T-helper 17 cell (primary cell): ENCODE measurements at regions not wholly inside any gene's neighbourhood (a gene's known extent, or its start where the extent isn't known, plus 50 kb on each side); places are given as distances from the start of the nearest gene placed in this dataset.
"Not testable (repeated sequence)": the region's sequence is repeated elsewhere in the genome, so short reads cannot be mapped to it uniquely, and the experiment has no call there.

Experiments
- ATAC-seq: fragments of 150-1000 bp; cut with Tn5 transposase; 2 replicates; pipeline ENCODE4 v1.10.0; 2021; ENCODE audit warnings: mild to moderate bottlenecking, moderate library complexity
- DNase-seq, 3 donors: peaks; one replicate each; pipeline versions ENCODE4 v3.0.0 to v3.0.0-alpha.2; 2020 to 2021
- H3K9me3 ChIP-seq: one replicate; pipeline ENCODE4 v1.7.0; 2013; ENCODE audit warnings: low read length, mild to moderate bottlenecking; ENCODE audit not compliant: control insufficient read depth, poor library complexity, severe bottlenecking
- H3K27ac Mint-ChIP-seq: one replicate; pipeline ENCODE4 v1.8.0; 2022; ENCODE audit warnings: mild to moderate bottlenecking, moderate library complexity, mixed read lengths
- H3K27me3 Mint-ChIP-seq: one replicate; pipeline ENCODE4 v1.8.0; 2022; ENCODE audit warnings: mixed read lengths
- H3K36me3 Mint-ChIP-seq: one replicate; pipeline ENCODE4 v1.8.0; 2022; ENCODE audit warnings: low read depth, mixed read lengths
- H3K4me1 Mint-ChIP-seq: one replicate; pipeline ENCODE4 v1.8.0; 2022; ENCODE audit warnings: mild to moderate bottlenecking, mixed read lengths
- H3K4me3 Mint-ChIP-seq: one replicate; pipeline ENCODE4 v1.8.0; 2022; ENCODE audit warnings: mild to moderate bottlenecking, moderate library complexity, mixed read lengths

DNA sequence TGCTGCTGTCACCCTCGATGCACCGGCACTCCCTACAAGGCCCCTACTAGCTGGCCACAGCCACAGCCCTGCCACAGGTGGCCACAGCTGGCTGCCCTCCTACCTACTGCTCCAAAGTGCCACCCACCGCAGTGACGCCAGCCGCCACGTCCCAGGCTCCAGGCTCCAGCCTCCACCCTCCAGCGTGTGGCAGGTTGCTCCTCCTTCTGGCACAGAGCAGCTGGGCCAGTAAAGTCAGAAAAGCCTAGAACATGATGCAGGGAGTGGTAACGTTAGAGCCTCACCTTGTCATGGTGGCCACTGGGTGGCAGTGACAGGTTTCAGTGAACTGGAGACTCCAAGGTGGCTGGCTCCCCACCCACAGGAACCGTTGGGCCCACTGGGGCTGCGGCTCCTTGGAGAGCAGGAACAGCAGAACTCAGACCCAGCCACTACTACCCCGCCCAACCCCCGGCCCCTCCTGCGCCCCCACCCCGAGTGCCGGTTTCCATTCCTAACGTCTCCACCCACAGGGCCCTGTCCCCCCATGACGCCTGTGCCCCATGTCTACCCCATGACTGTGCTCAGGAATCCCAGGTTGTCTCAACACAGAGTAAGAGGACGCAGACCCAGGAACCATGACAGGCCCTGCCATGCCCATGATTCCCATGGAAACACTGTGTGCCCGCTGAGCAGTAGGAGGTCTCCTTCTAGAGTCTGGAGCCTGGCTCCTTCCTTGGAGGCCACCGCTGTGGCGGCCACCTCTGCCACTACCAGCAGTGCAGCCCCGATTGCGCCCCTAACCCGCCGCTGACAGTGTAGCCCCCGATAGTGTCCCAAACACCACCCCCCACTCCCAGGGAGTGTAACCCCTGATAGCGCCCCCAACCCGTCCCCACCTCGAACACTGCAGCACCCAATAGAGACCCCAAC, 52.3 kb upstream of the ZNF33B start:
- no peak for ATAC-seq
- H3K9me3 ChIP-seq: no peaks in the 10 kb centered on the region
- no peak overlapping the region for H3K4me3 Mint-ChIP-seq
- peaks cover 2% of the 10 kb centered on the region for H3K4me1 Mint-ChIP-seq
- peaks cover 6% of the 10 kb centered on the region for H3K27me3 Mint-ChIP-seq
- DNase-seq: no peak
- no peaks in the 10 kb centered on the region for H3K36me3 Mint-ChIP-seq
- no peak overlapping the region for H3K27ac Mint-ChIP-seq

DNA sequence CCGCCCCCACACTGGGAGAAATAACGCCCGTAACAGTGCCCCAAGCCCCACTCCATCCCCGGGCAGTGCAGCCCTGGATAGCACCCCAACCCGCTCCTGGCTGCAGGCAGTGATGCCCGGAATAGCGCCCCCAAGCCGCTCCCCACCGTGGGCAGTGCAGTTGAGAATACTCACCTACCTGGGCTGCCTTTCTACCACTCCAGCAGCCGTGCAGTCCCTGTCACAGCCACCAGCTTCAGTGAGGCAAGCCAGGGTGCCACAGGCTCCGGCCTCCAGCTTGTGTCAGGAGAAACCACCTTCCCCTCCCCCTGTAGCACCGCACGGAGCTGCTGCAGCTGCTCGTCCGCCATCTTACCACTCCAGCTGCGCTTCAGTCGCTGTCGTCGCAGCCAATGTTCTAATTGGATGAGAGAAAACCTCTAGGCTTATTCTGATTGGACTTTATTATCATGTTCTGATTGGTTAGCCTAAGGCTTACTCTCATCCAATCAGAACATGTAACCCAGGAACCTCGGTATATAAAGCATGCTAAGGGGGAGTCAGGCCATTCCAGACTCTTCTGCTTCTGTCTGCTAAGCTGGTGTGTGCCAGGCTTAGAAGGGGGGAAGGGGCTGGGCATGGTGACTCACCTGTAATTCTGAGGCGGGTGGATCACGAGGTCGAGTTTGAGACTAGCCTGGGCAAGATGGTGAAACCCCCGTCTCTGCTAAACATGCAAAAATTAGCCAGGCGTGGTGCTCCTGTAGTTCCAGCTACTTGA, 53.2 kb upstream of the ZNF33B start:
- Mint-ChIP-seq H3K27me3 (peaks cover 6% of the 10 kb centered on the region), H3K4me1 (peaks cover 2% of the 10 kb centered on the region), H3K4me3 (no peak overlapping the region), H3K27ac (peak overlapping the region; percentile 6), H3K36me3 (no peaks in the 10 kb centered on the region)
- ATAC-seq (no peak), DNase-seq (no peak)
- no peaks in the 10 kb centered on the region for H3K9me3 ChIP-seq

DNA sequence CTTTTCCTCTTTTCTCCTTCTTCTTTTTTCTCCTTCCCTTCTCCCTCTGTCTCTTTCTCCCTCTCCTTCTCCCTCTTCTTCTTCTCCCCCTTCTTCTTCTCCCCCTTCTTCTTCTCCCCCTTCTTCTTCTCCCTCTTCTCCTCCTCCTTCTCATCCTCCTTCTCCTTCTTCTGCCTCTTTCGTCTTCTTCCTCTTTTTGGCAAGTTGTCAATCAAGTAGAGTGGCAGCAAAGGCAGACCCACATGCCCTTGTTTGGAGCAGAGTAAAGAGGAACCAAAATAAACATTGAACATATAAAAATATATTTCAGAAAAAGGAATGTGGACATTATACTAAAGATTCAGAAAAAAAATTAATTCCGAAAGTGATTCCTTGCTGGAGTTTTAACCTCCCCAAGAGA, 59.6 kb upstream of the ZNF33B start:
- H3K36me3 Mint-ChIP-seq: no peaks in the 10 kb centered on the region
- no peak overlapping the region for H3K27ac Mint-ChIP-seq
- no peak overlapping the region for H3K4me3 Mint-ChIP-seq
- peaks cover 25% of the 10 kb centered on the region for H3K27me3 Mint-ChIP-seq
- ATAC-seq (no peak), DNase-seq (no peak)
- no peaks in the 10 kb centered on the region for H3K9me3 ChIP-seq
- no peaks in the 10 kb centered on the region for H3K4me1 Mint-ChIP-seq

DNA sequence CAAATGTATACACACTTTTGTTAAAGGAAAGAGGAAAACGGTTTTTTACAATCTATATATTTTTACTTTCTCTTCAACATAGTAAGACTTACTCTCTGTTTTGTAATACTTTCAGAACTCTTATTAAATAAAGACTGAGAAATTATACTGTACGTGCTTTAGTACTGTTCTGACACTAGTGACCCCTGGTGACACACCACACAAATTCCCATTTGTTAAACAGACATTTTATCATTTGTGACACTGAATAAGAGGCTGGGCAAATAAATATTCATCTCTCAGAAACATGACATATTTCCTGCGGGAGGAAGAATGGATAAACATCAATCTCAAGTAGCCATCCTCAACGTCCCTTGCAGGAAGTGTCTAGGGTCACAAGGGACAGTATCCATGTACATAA, 68.9 kb upstream of the ZNF33B start:
- H3K9me3 ChIP-seq: no peaks in the 10 kb centered on the region
- DNase-seq: no peak
- ATAC-seq: no peak
- Mint-ChIP-seq H3K36me3 (no peaks in the 10 kb centered on the region), H3K4me1 (no peaks in the 10 kb centered on the region), H3K4me3 (no peak overlapping the region), H3K27ac (no peak overlapping the region), H3K27me3 (peaks cover 58% of the 10 kb centered on the region)

DNA sequence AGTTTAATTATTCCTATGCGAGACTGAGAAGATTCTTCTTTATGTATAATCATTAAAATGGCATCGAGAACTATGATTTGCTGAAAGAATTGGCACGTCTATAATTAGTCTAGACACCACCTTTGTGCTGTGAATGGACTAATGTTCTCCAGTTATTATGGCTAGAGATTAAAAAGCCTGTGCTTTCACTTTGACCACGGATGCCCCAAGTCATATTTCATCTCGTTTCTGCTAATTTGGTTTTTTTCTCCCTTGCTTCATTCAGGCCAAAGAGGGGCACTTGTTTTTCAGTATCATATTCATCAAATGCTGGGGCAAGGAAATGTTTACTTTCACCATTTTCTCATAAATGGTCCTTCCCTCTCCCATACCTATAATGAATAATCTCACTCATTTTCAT, 63.3 kb upstream of the BMS1 start:
- not testable (repeated sequence) for DNase-seq, H3K4me1 Mint-ChIP-seq, H3K4me3 Mint-ChIP-seq, H3K36me3 Mint-ChIP-seq, H3K9me3 ChIP-seq, H3K27ac Mint-ChIP-seq, ATAC-seq
- H3K27me3 Mint-ChIP-seq: peaks cover 40% of the 10 kb centered on the region

DNA sequence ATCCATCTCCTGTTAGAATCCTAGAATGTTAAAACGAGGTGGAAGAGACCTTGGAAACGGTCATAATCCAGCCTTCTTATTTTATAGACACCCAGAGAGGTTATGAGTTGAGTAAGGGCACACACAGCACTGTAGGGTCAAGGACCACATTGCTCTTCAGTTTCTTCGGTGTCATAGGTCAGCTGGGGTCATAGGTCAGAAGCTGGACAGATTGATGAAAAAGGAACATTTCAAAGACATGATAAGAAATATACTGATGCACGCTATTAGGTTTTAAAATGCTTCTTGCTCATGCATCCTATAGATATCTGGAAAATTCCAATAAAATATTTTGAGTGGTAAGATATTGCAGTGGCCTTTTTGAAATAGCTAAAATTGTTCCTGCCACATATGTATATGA, 60.0 kb upstream of the BMS1 start:
- peaks cover 40% of the 10 kb centered on the region for H3K27me3 Mint-ChIP-seq
- H3K27ac Mint-ChIP-seq: no peak overlapping the region
- H3K36me3 Mint-ChIP-seq: peaks cover 3% of the 10 kb centered on the region
- peaks cover 2% of the 10 kb centered on the region for H3K4me1 Mint-ChIP-seq
- no peak overlapping the region for H3K4me3 Mint-ChIP-seq
- ATAC-seq: no peak
- DNase-seq: no peak
- no peaks in the 10 kb centered on the region for H3K9me3 ChIP-seq

DNA sequence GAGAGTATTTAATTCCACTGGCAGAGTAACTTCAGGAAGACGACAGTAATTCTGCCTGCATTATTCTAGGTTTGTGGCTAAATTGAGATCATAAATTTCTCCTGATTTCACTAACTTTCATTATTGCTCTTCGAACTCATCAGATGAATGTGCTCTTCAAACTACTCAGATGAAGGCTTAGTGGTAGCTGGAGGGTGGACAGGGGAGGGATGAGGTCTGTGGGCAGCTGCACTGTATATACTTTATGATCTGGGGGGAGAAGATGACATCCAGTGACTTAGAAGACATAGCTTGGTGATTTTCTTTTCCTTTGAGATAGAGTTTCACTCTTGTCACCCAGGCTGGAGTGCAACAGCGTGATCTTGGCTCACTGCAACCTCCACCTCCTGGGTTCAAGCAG, 59.0 kb upstream of the BMS1 start:
- peak overlapping the region; percentile 9 for H3K4me3 Mint-ChIP-seq
- not testable (repeated sequence) for H3K36me3 Mint-ChIP-seq, H3K4me1 Mint-ChIP-seq, DNase-seq, H3K27ac Mint-ChIP-seq, H3K9me3 ChIP-seq, ATAC-seq
- peaks cover 40% of the 10 kb centered on the region for H3K27me3 Mint-ChIP-seq

DNA sequence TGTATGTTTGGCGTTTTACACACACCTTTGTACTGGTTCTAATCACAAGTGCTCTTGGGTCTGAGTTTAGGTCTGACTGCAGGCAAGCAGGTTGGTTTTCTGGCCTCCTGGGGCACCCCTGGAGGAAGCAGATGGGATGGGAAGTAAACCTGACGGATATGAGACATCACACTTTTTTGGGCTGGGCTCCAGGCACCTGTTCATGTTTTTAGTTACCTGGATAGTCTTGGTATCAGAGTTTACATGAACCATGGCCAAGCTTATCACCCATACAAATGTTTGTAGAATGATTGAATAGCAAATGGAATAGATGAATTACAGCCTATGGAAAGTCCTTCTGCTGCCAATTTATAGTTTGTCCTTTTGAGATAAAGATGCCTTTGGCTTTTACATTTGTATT, 57.9 kb upstream of the BMS1 start:
- H3K4me1 Mint-ChIP-seq, H3K9me3 ChIP-seq, H3K36me3 Mint-ChIP-seq, H3K27ac Mint-ChIP-seq, DNase-seq, ATAC-seq, H3K4me3 Mint-ChIP-seq: not testable (repeated sequence)
- H3K27me3 Mint-ChIP-seq: peaks cover 43% of the 10 kb centered on the region

DNA sequence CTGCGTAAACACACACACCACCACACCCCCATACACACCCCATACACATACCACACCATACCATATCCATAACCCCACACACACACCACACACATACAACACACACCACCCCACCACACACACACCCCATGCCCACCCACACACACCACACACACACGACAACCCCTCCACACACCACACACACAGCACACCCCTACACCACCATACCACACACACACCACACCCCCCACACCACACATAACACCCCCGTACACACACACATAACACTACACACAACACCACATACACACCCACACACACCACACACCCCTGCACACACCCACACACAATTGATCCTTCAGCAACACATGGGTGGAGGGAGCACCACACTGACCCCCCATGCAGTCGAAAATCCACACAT, 50.3 kb upstream of the BMS1 start:
- no peak overlapping the region for H3K4me3 Mint-ChIP-seq
- H3K36me3 Mint-ChIP-seq: no peaks in the 10 kb centered on the region
- no peaks in the 10 kb centered on the region for H3K4me1 Mint-ChIP-seq
- no peaks in the 10 kb centered on the region for H3K9me3 ChIP-seq
- ATAC-seq (no peak), DNase-seq (no peak)
- no peak overlapping the region for H3K27ac Mint-ChIP-seq
- H3K27me3 Mint-ChIP-seq: peaks cover 35% of the 10 kb centered on the region
